ENCODE measurements at regions not wholly inside any gene's neighbourhood (a gene's known extent, or its start where the extent isn't known, plus 50 kb on each side); places are given as distances from the start of the nearest gene placed in this dataset.

DNA sequence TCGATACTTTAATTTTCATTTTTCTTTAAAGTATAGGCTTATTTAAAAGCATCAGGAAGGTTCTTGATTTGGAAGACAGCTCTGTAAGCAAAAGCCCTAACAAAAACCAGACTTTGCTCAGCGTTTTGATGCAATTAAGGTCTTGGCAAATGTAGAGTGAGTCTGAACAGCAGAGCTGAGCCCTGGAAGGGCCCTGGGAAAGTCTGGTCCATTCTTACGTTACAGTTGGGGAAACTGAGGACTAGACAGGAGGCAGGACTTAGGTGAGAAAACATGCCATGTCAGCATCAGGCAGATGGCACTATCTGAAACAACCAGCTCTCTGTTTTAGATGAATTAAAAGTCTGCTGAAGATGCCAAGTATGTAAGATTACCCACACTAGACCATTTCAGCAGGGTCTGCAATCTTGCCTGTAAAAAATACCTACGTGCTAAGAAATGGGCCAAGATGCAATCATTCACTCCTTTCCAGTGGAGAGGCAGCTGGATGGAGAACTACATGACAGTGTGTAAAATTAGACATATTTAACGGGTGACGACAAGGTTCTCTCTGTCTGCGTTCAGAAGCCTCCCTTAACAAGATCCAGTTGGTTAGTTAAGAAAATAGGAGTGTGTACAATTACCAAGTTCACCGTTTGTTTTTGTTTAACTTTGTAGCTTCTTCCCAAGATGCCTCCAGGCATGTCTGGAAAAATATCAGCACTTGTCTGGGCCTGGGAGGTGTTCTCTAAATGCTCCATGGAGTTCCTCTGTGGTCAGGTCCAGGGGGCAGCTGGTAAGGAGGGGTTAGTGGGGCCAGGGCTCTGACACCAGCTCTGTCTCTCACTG, 502.3 kb upstream of the ZMIZ1 start:
- CTCF ChIA-PET, result interaction anchor here (0.8 kb wide), 1 partner anchor 93 kb away, joined by 3 read pairs; no protein-coding TSS in a partner anchor
- no peak for TF ChIP-seq FOXA1 (IDR thresholded peaks at IDR 0.05)
- TF ChIP-seq, protein P1, sequence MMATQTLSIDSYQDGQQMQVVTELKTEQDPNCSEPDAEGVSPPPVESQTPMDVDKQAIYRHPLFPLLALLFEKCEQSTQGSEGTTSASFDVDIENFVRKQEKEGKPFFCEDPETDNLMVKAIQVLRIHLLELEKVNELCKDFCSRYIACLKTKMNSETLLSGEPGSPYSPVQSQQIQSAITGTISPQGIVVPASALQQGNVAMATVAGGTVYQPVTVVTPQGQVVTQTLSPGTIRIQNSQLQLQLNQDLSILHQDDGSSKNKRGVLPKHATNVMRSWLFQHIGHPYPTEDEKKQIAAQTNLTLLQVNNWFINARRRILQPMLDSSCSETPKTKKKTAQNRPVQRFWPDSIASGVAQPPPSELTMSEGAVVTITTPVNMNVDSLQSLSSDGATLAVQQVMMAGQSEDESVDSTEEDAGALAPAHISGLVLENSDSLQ (IDR thresholded peaks at IDR 0.05), result no peak
- POLR2A ChIA-PET, result no interaction called here

DNA sequence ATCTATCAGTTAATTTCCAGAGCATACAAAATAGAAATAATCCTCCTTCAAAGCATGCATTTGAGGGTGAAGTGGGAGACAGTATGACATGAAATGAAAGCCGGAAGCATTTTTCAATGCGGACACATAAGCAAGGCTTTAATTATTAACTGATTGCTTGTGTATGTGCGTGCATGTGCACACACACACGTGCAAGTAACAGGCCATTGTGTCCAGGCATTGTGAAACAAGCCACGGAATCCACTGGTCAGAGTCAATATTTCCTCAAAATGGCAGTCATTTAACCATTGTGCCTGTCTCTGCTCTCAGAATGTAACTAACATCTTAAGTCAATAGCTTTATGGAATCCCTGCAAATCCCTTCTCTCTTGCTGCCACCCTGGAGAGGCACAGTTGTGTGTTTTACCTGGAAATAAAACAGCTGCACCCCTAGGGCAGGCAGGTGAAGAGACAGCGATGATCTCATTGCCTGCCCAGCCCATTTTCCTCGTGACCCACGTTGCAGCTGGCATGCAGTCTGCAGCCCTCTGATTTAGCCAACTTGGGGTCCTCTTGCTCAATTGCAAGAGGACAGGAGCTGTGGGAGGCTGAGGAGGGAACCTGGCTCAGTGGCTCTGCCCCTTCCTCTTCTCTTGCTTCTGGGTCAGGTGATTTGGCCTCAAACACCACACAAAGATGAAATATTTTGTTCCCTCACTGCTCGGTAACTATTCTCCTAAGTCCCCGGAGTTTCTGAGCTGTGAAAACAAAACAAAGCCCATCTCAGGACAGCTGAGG, 500.9 kb upstream of the ZMIZ1 start:
- no peak for DNase-seq (ENCODE audit: extremely low spot score)
- ChIA-PET CTCF (interaction anchor here (0.9 kb wide), 1 partner anchor 26 kb away, joined by 3 read pairs; no protein-coding TSS in a partner anchor), POLR2A (interaction anchor here (0.7 kb wide), 1 partner anchor 230 kb away, joined by 3 read pairs; no protein-coding TSS in a partner anchor)
- no peak for TF ChIP-seq SP1 (IDR thresholded peaks at IDR 0.05)
- no peak for TF ChIP-seq ELF4 (IDR thresholded peaks at IDR 0.05)
- TF ChIP-seq NFRKB (IDR thresholded peaks at IDR 0.05), result no peak
- TF ChIP-seq BHLHE40 (IDR thresholded peaks at IDR 0.05; ENCODE audit: borderline replicate concordance), result no peak
- TF ChIP-seq SUZ12 (IDR thresholded peaks at IDR 0.05), result no peak
- no peak for TF ChIP-seq CTBP1 (IDR thresholded peaks at IDR 0.05; ENCODE audit: borderline replicate concordance)
- TF ChIP-seq, protein P1 (IDR thresholded peaks at IDR 0.05), result no peak
- no peak for TF ChIP-seq ZNF384 (IDR thresholded peaks at IDR 0.05)
- no peak for TF ChIP-seq FOXK2 (IDR thresholded peaks at IDR 0.05)
- TF ChIP-seq L3MBTL2 (conservative IDR thresholded peaks at IDR 0.05), result no peak
- no peak for TF ChIP-seq ARNT (IDR thresholded peaks at IDR 0.05)
- TF ChIP-seq LEF1 (IDR thresholded peaks at IDR 0.05; ENCODE audit: borderline replicate concordance), result no peak
- TF ChIP-seq HDGF (IDR thresholded peaks at IDR 0.05; ENCODE audit: borderline replicate concordance), result no peak

More for the DNA sequence above, 502.3 kb upstream of the ZMIZ1 start:
- no peak for DNase-seq (ENCODE audit: extremely low spot score)

DNA sequence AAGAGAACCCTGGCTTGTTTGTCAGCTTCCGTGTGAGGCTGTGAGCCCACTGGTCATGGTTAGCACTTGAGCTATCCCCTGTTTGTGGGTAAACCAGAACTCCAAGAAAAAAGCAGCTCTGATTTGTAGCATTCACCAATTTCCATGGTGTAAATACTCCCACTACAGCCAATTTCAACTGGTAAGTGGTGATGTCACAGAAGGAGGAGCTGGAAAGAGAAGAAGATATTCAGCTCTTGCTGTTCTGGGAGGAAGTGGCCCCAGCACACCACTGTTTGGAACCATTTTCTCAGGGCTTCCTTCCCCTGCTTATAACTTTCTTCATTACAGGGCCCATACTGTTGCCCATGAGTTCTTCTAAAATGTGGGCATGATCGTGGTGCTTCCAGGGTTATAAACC, 500.1 kb upstream of the ZMIZ1 start:
- no peak for DNase-seq (ENCODE audit: extremely low spot score)
- CTCF ChIA-PET, result interaction anchor here (0.9 kb wide), 1 partner anchor 26 kb away, joined by 3 read pairs; no protein-coding TSS in a partner anchor
- no peak for TF ChIP-seq SUZ12 (IDR thresholded peaks at IDR 0.05)
- no peak for TF ChIP-seq FOXM1 (IDR thresholded peaks at IDR 0.05; ENCODE audit: borderline replicate concordance)
- no peak for TF ChIP-seq ZNF384 (IDR thresholded peaks at IDR 0.05)
- no peak for TF ChIP-seq LEF1 (IDR thresholded peaks at IDR 0.05; ENCODE audit: borderline replicate concordance)
- TF ChIP-seq SP1 (IDR thresholded peaks at IDR 0.05), result no peak
- TF ChIP-seq BHLHE40 (IDR thresholded peaks at IDR 0.05; ENCODE audit: borderline replicate concordance), result no peak
- TF ChIP-seq, protein P1 (IDR thresholded peaks at IDR 0.05), result no peak
- no peak for TF ChIP-seq TARDBP (IDR thresholded peaks at IDR 0.05)
- TF ChIP-seq CTBP1 (IDR thresholded peaks at IDR 0.05; ENCODE audit: borderline replicate concordance), result no peak
- TF ChIP-seq NFRKB (IDR thresholded peaks at IDR 0.05), result no peak
- no peak for TF ChIP-seq ELF4 (IDR thresholded peaks at IDR 0.05)
- TF ChIP-seq HDGF (IDR thresholded peaks at IDR 0.05; ENCODE audit: borderline replicate concordance), result no peak
- no peak for TF ChIP-seq L3MBTL2 (conservative IDR thresholded peaks at IDR 0.05)
- no peak for TF ChIP-seq ARNT (IDR thresholded peaks at IDR 0.05)
- TF ChIP-seq FOXK2 (IDR thresholded peaks at IDR 0.05), result no peak
- POLR2A ChIA-PET, result no interaction called here

DNA sequence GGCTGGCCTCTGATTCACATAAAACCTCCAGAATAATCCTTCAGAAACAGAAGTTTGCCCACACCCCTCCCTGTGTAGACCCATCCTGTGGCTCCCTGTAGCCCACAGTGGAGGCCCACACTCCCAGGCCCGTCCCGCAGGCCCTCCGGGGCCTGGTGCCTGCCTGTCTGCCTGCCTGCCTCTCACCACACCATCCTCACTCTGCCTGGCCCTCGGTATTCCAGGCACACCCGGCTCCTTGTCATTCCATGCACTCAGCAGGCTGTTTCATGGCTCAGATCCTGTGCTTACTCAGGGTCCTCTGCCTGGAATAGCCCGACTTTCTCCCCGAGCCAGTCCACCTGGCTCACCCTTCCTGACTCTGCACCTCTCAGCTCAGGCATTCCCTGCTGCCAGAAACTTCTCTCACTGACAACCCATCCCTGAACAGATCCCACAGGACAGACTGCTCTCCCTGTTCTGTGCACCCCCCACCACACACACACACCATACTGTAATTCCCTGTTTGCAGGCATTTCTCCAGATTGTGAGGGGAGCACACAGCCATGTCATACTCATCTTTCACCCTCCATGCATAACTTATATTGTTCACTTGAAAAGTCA, 498.0 kb upstream of the ZMIZ1 start:
- POLR2A ChIA-PET, result no interaction called here
- TF ChIP-seq L3MBTL2 (conservative IDR thresholded peaks at IDR 0.05) (no peak), CTBP1 (IDR thresholded peaks at IDR 0.05; ENCODE audit: borderline replicate concordance) (no peak), ELF4 (IDR thresholded peaks at IDR 0.05) (no peak), TARDBP (IDR thresholded peaks at IDR 0.05) (no peak), ZNF384 (IDR thresholded peaks at IDR 0.05) (no peak), SP1 (IDR thresholded peaks at IDR 0.05) (no peak), HDGF (IDR thresholded peaks at IDR 0.05; ENCODE audit: borderline replicate concordance) (no peak), SUZ12 (IDR thresholded peaks at IDR 0.05) (no peak), NFRKB (IDR thresholded peaks at IDR 0.05) (no peak), FOXM1 (IDR thresholded peaks at IDR 0.05; ENCODE audit: borderline replicate concordance) (no peak), BHLHE40 (IDR thresholded peaks at IDR 0.05; ENCODE audit: borderline replicate concordance) (no peak), FOXA1 (IDR thresholded peaks at IDR 0.05) (no peak), ARNT (IDR thresholded peaks at IDR 0.05) (no peak), FOXK2 (IDR thresholded peaks at IDR 0.05) (no peak)
- CTCF ChIA-PET, result no interaction called here

DNA sequence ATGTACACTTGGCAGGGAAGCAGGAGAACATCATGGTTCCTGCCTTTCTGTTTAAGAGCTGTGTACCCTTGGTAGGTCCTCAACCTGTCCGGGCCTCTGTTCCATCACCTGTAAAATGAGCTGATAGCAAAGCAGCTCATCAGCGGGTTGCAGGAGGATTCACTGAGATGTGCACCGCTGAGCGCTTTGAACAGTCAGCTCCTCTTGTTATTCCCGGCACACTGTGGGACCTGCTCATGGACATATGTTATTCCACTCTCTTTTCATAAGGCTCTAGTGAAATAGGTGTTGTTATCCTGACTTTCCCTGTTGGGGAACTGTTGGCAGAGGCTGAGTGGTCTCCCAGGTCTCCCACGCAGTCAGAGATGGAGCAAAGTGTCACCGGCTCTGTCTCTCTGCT, 497.5 kb upstream of the ZMIZ1 start:
- ChIA-PET POLR2A (no interaction called here), CTCF (no interaction called here)
- no peak for DNase-seq (ENCODE audit: extremely low spot score)
- TF ChIP-seq ZNF384 (IDR thresholded peaks at IDR 0.05) (no peak), SP1 (IDR thresholded peaks at IDR 0.05) (no peak), ARNT (IDR thresholded peaks at IDR 0.05) (no peak), TARDBP (IDR thresholded peaks at IDR 0.05) (no peak), CTBP1 (IDR thresholded peaks at IDR 0.05; ENCODE audit: borderline replicate concordance) (no peak), FOXM1 (IDR thresholded peaks at IDR 0.05; ENCODE audit: borderline replicate concordance) (no peak), FOXA1 (IDR thresholded peaks at IDR 0.05) (no peak), LEF1 (IDR thresholded peaks at IDR 0.05; ENCODE audit: borderline replicate concordance) (no peak), FOXK2 (IDR thresholded peaks at IDR 0.05) (no peak), ELF4 (IDR thresholded peaks at IDR 0.05) (no peak), L3MBTL2 (conservative IDR thresholded peaks at IDR 0.05) (no peak), SUZ12 (IDR thresholded peaks at IDR 0.05) (no peak), HDGF (IDR thresholded peaks at IDR 0.05; ENCODE audit: borderline replicate concordance) (no peak), BHLHE40 (IDR thresholded peaks at IDR 0.05; ENCODE audit: borderline replicate concordance) (no peak), NFRKB (IDR thresholded peaks at IDR 0.05) (no peak)
- TF ChIP-seq, protein P1 (IDR thresholded peaks at IDR 0.05), result no peak

More for the DNA sequence above, 498.0 kb upstream of the ZMIZ1 start:
- no peak for DNase-seq (ENCODE audit: extremely low spot score)

Measured in HEK293T (cell line).